ENCODE measurements at regions not wholly inside any gene's neighbourhood (a gene's known extent, or its start where the extent isn't known, plus 50 kb on each side); places are given as distances from the start of the nearest gene placed in this dataset.

DNA sequence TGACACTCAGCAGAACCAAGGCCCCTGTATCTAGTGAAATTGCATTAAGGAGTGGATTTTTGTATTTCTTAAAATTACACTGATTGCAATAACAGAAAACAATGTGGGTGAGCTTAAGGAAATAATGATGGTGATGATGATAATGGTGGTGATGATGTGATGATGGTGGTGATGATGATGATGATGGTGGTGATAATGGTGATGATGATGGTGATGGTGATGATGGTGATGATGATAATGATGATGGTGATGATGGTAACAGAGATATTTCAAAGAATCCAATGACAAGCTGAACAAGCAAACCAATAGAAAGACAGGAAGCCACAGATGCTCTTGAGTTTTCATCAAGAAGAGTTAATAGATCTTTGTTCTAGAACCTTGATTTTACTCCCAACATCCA, 630.7 kb upstream of the AUTS2 start:
- CTCF ChIA-PET: no interaction called here
- Histone ChIP-seq H3K4me1 (ENCODE audit: control insufficient read depth, insufficient read depth, low read length) (no peaks in the 10 kb centered on the region), H3K9me3 (ENCODE audit: control insufficient read depth, insufficient read depth, low read depth, low read length) (no peaks in the 10 kb centered on the region), H3K27ac (ENCODE audit: extremely low read depth, low read depth, low read length) (no peak overlapping the region), H3K36me3 (ENCODE audit: control insufficient read depth in 2 of 2, insufficient read depth in 1 of 2, low read length in 2 of 2) (no peaks in the 10 kb centered on the region), H3K4me3 (ENCODE audit: low read depth, low read length) (no peak overlapping the region)
- TF ChIP-seq, protein P1, sequence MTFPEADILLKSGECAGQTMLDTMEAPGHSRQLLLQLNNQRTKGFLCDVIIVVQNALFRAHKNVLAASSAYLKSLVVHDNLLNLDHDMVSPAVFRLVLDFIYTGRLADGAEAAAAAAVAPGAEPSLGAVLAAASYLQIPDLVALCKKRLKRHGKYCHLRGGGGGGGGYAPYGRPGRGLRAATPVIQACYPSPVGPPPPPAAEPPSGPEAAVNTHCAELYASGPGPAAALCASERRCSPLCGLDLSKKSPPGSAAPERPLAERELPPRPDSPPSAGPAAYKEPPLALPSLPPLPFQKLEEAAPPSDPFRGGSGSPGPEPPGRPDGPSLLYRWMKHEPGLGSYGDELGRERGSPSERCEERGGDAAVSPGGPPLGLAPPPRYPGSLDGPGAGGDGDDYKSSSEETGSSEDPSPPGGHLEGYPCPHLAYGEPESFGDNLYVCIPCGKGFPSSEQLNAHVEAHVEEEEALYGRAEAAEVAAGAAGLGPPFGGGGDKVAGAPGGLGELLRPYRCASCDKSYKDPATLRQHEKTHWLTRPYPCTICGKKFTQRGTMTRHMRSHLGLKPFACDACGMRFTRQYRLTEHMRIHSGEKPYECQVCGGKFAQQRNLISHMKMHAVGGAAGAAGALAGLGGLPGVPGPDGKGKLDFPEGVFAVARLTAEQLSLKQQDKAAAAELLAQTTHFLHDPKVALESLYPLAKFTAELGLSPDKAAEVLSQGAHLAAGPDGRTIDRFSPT (tag by site-specific recombination; IDR thresholded peaks at IDR 0.05): no peak
- TF ChIP-seq, protein P2, sequence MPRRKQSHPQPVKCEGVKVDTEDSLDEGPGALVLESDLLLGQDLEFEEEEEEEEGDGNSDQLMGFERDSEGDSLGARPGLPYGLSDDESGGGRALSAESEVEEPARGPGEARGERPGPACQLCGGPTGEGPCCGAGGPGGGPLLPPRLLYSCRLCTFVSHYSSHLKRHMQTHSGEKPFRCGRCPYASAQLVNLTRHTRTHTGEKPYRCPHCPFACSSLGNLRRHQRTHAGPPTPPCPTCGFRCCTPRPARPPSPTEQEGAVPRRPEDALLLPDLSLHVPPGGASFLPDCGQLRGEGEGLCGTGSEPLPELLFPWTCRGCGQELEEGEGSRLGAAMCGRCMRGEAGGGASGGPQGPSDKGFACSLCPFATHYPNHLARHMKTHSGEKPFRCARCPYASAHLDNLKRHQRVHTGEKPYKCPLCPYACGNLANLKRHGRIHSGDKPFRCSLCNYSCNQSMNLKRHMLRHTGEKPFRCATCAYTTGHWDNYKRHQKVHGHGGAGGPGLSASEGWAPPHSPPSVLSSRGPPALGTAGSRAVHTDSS (tag by site-specific recombination; IDR thresholded peaks at IDR 0.05): peak; percentile 57
- POLR2A ChIA-PET: no interaction called here

DNA sequence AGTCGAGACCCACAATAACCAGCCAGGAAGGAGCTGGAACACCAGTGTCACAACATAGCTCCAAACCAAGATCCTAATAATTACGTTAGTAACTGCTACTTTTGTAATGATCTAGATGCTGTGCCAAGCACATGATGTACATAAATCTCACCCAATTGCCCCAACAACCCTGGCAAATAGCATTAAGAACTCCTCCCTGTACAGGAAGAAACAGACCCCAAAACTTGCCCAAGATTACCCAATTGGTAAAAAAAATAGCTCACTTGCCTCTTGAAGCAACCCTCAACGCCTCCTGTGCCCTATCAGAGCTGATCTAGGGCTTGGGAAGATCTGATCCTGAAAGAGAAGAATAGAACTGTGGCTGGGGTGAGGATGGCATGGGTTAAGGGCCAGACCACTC, 628.7 kb upstream of the AUTS2 start:
- no peak overlapping the region for H3K4me3 ChIP-seq (ENCODE audit: low read depth, low read length)
- H3K27ac ChIP-seq (ENCODE audit: extremely low read depth, low read depth, low read length): no peak overlapping the region
- H3K4me1 ChIP-seq (ENCODE audit: control insufficient read depth, insufficient read depth, low read length): no peaks in the 10 kb centered on the region
- no peaks in the 10 kb centered on the region for H3K9me3 ChIP-seq (ENCODE audit: control insufficient read depth, insufficient read depth, low read depth, low read length)
- TF ChIP-seq MYNN (tag by site-specific recombination; IDR thresholded peaks at IDR 0.05; ENCODE audit: borderline replicate concordance) (no peak), SCRT2 (tag by site-specific recombination; IDR thresholded peaks at IDR 0.05) (no peak), ZBTB21 (tag by site-specific recombination; IDR thresholded peaks at IDR 0.05) (no peak), ZNF843 (tag by site-specific recombination; IDR thresholded peaks at IDR 0.05) (no peak), ZNF76 (tag by site-specific recombination; IDR thresholded peaks at IDR 0.05; ENCODE audit: borderline replicate concordance, low read depth) (no peak), ZNF555 (tag by site-specific recombination; conservative IDR thresholded peaks at IDR 0.05) (no peak), ZNF768 (tag by site-specific recombination; IDR thresholded peaks at IDR 0.05) (no peak), ZNF354C (tag by site-specific recombination; IDR thresholded peaks at IDR 0.05; ENCODE audit: borderline replicate concordance, low read depth) (no peak), ZNF560 (tag by site-specific recombination; IDR thresholded peaks at IDR 0.05; ENCODE audit: borderline replicate concordance) (no peak), IKZF3 (tag by site-specific recombination; IDR thresholded peaks at IDR 0.05) (no peak), ZNF792 (tag by site-specific recombination; IDR thresholded peaks at IDR 0.05) (no peak), ZBTB8A (tag by site-specific recombination; IDR thresholded peaks at IDR 0.05) (no peak), ZNF138 (tag by site-specific recombination; IDR thresholded peaks at IDR 0.05; ENCODE audit: borderline replicate concordance) (no peak)
- TF ChIP-seq, protein P3, sequence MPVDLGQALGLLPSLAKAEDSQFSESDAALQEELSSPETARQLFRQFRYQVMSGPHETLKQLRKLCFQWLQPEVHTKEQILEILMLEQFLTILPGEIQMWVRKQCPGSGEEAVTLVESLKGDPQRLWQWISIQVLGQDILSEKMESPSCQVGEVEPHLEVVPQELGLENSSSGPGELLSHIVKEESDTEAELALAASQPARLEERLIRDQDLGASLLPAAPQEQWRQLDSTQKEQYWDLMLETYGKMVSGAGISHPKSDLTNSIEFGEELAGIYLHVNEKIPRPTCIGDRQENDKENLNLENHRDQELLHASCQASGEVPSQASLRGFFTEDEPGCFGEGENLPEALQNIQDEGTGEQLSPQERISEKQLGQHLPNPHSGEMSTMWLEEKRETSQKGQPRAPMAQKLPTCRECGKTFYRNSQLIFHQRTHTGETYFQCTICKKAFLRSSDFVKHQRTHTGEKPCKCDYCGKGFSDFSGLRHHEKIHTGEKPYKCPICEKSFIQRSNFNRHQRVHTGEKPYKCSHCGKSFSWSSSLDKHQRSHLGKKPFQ (tag by site-specific recombination; IDR thresholded peaks at IDR 0.05): no peak
- H3K36me3 ChIP-seq (ENCODE audit: control insufficient read depth in 2 of 2, insufficient read depth in 1 of 2, low read length in 2 of 2): no peaks in the 10 kb centered on the region
- CTCF ChIA-PET: no interaction called here
- POLR2A ChIA-PET: no interaction called here

DNA sequence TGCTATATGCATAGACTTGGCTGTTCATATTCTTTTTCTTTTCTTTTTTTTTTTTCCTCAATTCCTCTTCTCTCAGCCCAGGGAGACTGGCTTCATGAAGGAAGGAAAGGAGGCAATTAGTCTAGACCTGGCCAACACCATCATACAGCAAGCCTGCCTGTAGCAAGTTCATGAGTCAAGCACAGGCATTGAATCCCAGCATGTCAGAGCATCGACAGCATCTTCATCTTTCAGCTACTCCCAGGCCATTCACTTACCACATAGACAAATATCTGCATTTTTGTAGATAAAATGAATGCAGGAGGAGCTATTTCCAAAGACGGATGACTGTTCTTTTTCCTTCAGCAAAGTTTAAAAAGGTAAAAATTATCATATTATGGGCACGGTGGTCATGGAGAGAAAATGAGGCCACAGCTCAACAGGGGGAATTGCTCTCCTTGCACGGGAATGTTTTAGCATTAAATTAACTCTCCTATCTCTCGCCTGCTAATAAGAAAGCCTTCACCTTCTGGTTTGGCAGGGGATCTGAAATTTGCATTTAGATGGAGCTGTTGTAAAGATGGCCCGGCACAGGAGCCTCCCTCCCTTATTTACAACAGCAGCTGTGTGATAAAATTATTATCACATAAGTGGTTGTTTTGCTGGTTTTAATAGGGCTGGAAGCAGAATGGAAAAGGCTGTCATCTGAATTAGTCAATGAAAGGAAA, 626.5 kb upstream of the AUTS2 start:
- ChIA-PET POLR2A (no interaction called here), CTCF (no interaction called here)
- H3K36me3 ChIP-seq (ENCODE audit: control insufficient read depth in 2 of 2, insufficient read depth in 1 of 2, low read length in 2 of 2): no peaks in the 10 kb centered on the region
- no peaks in the 10 kb centered on the region for H3K9me3 ChIP-seq (ENCODE audit: control insufficient read depth, insufficient read depth, low read depth, low read length)
- no peak overlapping the region for H3K27ac ChIP-seq (ENCODE audit: extremely low read depth, low read depth, low read length)
- H3K4me1 ChIP-seq (ENCODE audit: control insufficient read depth, insufficient read depth, low read length): no peaks in the 10 kb centered on the region
- no peak overlapping the region for H3K4me3 ChIP-seq (ENCODE audit: low read depth, low read length)
- TF ChIP-seq, protein P4, sequence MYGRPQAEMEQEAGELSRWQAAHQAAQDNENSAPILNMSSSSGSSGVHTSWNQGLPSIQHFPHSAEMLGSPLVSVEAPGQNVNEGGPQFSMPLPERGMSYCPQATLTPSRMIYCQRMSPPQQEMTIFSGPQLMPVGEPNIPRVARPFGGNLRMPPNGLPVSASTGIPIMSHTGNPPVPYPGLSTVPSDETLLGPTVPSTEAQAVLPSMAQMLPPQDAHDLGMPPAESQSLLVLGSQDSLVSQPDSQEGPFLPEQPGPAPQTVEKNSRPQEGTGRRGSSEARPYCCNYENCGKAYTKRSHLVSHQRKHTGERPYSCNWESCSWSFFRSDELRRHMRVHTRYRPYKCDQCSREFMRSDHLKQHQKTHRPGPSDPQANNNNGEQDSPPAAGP (tag by site-specific recombination; IDR thresholded peaks at IDR 0.05): no peak
- no peak for TF ChIP-seq ZNF544 (tag by site-specific recombination; IDR thresholded peaks at IDR 0.05)
- TF ChIP-seq, protein P5, sequence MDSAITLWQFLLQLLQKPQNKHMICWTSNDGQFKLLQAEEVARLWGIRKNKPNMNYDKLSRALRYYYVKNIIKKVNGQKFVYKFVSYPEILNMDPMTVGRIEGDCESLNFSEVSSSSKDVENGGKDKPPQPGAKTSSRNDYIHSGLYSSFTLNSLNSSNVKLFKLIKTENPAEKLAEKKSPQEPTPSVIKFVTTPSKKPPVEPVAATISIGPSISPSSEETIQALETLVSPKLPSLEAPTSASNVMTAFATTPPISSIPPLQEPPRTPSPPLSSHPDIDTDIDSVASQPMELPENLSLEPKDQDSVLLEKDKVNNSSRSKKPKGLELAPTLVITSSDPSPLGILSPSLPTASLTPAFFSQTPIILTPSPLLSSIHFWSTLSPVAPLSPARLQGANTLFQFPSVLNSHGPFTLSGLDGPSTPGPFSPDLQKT (IDR thresholded peaks at IDR 0.05; ENCODE audit: borderline replicate concordance, low read depth, low read length): no peak
- TF ChIP-seq, protein P6, sequence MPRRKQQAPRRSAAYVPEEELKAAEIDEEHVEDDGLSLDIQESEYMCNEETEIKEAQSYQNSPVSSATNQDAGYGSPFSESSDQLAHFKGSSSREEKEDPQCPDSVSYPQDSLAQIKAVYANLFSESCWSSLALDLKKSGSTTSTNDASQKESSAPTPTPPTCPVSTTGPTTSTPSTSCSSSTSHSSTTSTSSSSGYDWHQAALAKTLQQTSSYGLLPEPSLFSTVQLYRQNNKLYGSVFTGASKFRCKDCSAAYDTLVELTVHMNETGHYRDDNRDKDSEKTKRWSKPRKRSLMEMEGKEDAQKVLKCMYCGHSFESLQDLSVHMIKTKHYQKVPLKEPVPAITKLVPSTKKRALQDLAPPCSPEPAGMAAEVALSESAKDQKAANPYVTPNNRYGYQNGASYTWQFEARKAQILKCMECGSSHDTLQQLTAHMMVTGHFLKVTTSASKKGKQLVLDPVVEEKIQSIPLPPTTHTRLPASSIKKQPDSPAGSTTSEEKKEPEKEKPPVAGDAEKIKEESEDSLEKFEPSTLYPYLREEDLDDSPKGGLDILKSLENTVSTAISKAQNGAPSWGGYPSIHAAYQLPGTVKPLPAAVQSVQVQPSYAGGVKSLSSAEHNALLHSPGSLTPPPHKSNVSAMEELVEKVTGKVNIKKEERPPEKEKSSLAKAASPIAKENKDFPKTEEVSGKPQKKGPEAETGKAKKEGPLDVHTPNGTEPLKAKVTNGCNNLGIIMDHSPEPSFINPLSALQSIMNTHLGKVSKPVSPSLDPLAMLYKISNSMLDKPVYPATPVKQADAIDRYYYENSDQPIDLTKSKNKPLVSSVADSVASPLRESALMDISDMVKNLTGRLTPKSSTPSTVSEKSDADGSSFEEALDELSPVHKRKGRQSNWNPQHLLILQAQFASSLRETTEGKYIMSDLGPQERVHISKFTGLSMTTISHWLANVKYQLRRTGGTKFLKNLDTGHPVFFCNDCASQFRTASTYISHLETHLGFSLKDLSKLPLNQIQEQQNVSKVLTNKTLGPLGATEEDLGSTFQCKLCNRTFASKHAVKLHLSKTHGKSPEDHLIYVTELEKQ (tag by site-specific recombination; IDR thresholded peaks at IDR 0.05; ENCODE audit: borderline replicate concordance): no peak

All from HEK293 (cell line).